A673 (cell line): ENCODE measurements at regions not wholly inside any gene's neighbourhood (a gene's known extent, or its start where the extent isn't known, plus 50 kb on each side); places are given as distances from the start of the nearest gene placed in this dataset.

Experiments
- BruUV-seq: library from RNA; stranded (reverse); fragments of 400-500 nt; replicated peaks from 2 replicates; lab custom pipeline; 2021; lab: Mats Ljungman, UMichigan
- CTCF ChIA-PET: fragments of 300-600 bp; sonication (Branson Sonifier 250); formaldehyde crosslinking; loops from one replicate; lab custom pipeline; 2022; ENCODE audit warnings: antibody characterized with exemption; lab: Charles Lee
- POLR2A ChIA-PET: fragments of 300-600 bp; sonication (Branson Sonifier 250); formaldehyde crosslinking; loops from one replicate; lab custom pipeline; 2022; ENCODE audit warnings: antibody characterized with exemption; ENCODE audit not compliant: low non-redundant PET; lab: Charles Lee
- DNase-seq: peaks from one replicate; pipeline ENCODE4 v3.0.0-alpha.2; 2015; ENCODE audit warnings: low spot score
- H3K27ac ChIP-seq: fragments of 200-600 bp; sonication (generic); 2 replicates; pipeline ENCODE4 v1.5.1; 2016; ENCODE audit warnings: mixed run types, low read depth, mild to moderate bottlenecking, mixed read lengths, antibody characterized with exemption, low read length; ENCODE audit not compliant: poor library complexity, severe bottlenecking
- H3K27me3 ChIP-seq: fragments of 200-600 bp; sonication (generic); replicated peaks from 2 replicates; pipeline ENCODE4 v1.6.1; 2017; ENCODE audit warnings: mixed run types, low read depth, mild to moderate bottlenecking, mixed read lengths, antibody characterized with exemption, low read length; ENCODE audit not compliant: insufficient read depth, poor library complexity
- H3K36me3 ChIP-seq: fragments of 200-600 bp; sonication (generic); 2 replicates; pipeline ENCODE4 v1.6.1; 2016; ENCODE audit warnings: mixed run types, mild to moderate bottlenecking, mixed read lengths, antibody characterized with exemption, low read length; ENCODE audit not compliant: insufficient read depth, poor library complexity, severe bottlenecking
- H3K4me1 ChIP-seq: fragments of 200-600 bp; sonication (generic); 2 replicates; pipeline ENCODE4 v1.6.1; 2017; ENCODE audit warnings: mixed run types, mild to moderate bottlenecking, mixed read lengths, antibody characterized with exemption, low read length; ENCODE audit not compliant: insufficient read depth, poor library complexity, severe bottlenecking
- H3K4me3 ChIP-seq: fragments of 200-600 bp; sonication (generic); 2 replicates; pipeline ENCODE4 v1.5.1; 2016; ENCODE audit warnings: low read depth, mixed run types, mild to moderate bottlenecking, mixed read lengths, low read length; ENCODE audit not compliant: poor library complexity, severe bottlenecking
- H3K9me3 ChIP-seq: fragments of 200-600 bp; sonication (generic); 2 replicates; pipeline ENCODE4 v1.6.1; 2016; ENCODE audit warnings: mixed run types, low read depth, mild to moderate bottlenecking, mixed read lengths, antibody characterized with exemption, low read length; ENCODE audit not compliant: poor library complexity, severe bottlenecking
- CTCF ChIP-seq: fragments of 300-800, 200-600 bp; sonication (generic); conservative IDR thresholded peaks from 2 replicates; pipeline ENCODE4 v1.5.1; 2017; ENCODE audit warnings: low read depth, mild to moderate bottlenecking, antibody characterized with exemption, low read length, moderate library complexity, mixed read lengths
- EZH2 ChIP-seq: fragments of 200-600 bp; sonication (generic); IDR thresholded peaks from 2 replicates; pipeline ENCODE4 v1.6.1; 2017; ENCODE audit warnings: borderline replicate concordance, low read depth, mild to moderate bottlenecking, mixed read lengths, antibody characterized with exemption, low read length; ENCODE audit not compliant: poor library complexity, severe bottlenecking
- intact Hi-C: fragments of 100-400 bp; cut with micrococcal nuclease; formaldehyde crosslinking; loops from one replicate; pipeline ENCODE4 v1.10.0; 2022; ENCODE audit not compliant: unreplicated experiment

GRCh38 chr2:239882781-239883180, 142.4 kb downstream of the NDUFA10 start:
- no peaks in the 10 kb centered on the region for H3K27me3 ChIP-seq
- intact Hi-C loops, result no loop called here
- TF ChIP-seq EZH2 (no peak), CTCF (no peak)
- POLR2A ChIA-PET, result no interaction called here
- H3K36me3 ChIP-seq, result no peaks in the 10 kb centered on the region
- CTCF ChIA-PET, result interaction anchor here (0.9 kb wide), 1 partner anchor 497 kb away, joined by 3 read pairs; no protein-coding TSS in a partner anchor
- no peak for DNase-seq
- no peak overlapping the region for H3K4me3 ChIP-seq
- BruUV-seq, result no TSS peak
- no peaks in the 10 kb centered on the region for H3K4me1 ChIP-seq
- no peak overlapping the region for H3K27ac ChIP-seq
- peaks cover 29% of the 10 kb centered on the region for H3K9me3 ChIP-seq

GRCh38 chr2:239882331-239882732, 142.8 kb downstream of the NDUFA10 start:
- TF ChIP-seq EZH2, result no peak
- TF ChIP-seq CTCF, result peak; percentile 67
- no TSS peak for BruUV-seq
- POLR2A ChIA-PET, result no interaction called here
- intact Hi-C loops, result no loop called here
- no peaks in the 10 kb centered on the region for H3K27me3 ChIP-seq
- no peak overlapping the region for H3K4me3 ChIP-seq
- no peak overlapping the region for H3K27ac ChIP-seq
- no peaks in the 10 kb centered on the region for H3K4me1 ChIP-seq
- peak; percentile 27 for DNase-seq
- H3K9me3 ChIP-seq, result peaks cover 29% of the 10 kb centered on the region
- CTCF ChIA-PET, result interaction anchor here (0.9 kb wide), 1 partner anchor 496 kb away, joined by 3 read pairs; no protein-coding TSS in a partner anchor
- no peaks in the 10 kb centered on the region for H3K36me3 ChIP-seq

GRCh38 chr2:239881561-239882320, 143.4 kb downstream of the NDUFA10 start:
- intact Hi-C loops, result no loop called here
- BruUV-seq, result no TSS peak
- Histone ChIP-seq H3K4me3 (no peak overlapping the region), H3K27ac (no peak overlapping the region), H3K4me1 (no peaks in the 10 kb centered on the region), H3K9me3 (peaks cover 29% of the 10 kb centered on the region), H3K27me3 (no peaks in the 10 kb centered on the region), H3K36me3 (no peaks in the 10 kb centered on the region)
- no peak for DNase-seq
- ChIA-PET POLR2A (no interaction called here), CTCF (interaction anchor here (0.9 kb wide), 1 partner anchor 496 kb away, joined by 3 read pairs; no protein-coding TSS in a partner anchor)
- TF ChIP-seq CTCF (no peak), EZH2 (no peak)
